ENCODE measurements at regions not wholly inside any gene's neighbourhood (a gene's known extent, or its start where the extent isn't known, plus 50 kb on each side); places are given as distances from the start of the nearest gene placed in this dataset.

- no peak for TF ChIP-seq CTCF (IDR thresholded peaks at IDR 0.05; ENCODE audit: control insufficient read depth, insufficient read depth, low read depth, low read length, missing control alignments)
- no peak overlapping the region for H3K4me3 ChIP-seq (ENCODE audit: control insufficient read depth, low read depth, low read length)
- no peak for DNase-seq (ENCODE audit: low read depth)
Measured at GRCh38 chr3:124206225-124207055, 214.5 kb upstream of the ROPN1 start.

GRCh38 chr3:124207077-124207476 lies 215.2 kb upstream of the ROPN1 start:
- TF ChIP-seq CTCF (IDR thresholded peaks at IDR 0.05; ENCODE audit: control insufficient read depth, insufficient read depth, low read depth, low read length, missing control alignments): no peak
- no peak for DNase-seq (ENCODE audit: low read depth)
- no peak overlapping the region for H3K4me3 ChIP-seq (ENCODE audit: control insufficient read depth, low read depth, low read length)

- no peak for TF ChIP-seq CTCF (IDR thresholded peaks at IDR 0.05; ENCODE audit: control insufficient read depth, insufficient read depth, low read depth, low read length, missing control alignments)
- no peak for DNase-seq (ENCODE audit: low read depth)
- H3K4me3 ChIP-seq (ENCODE audit: control insufficient read depth, low read depth, low read length): no peak overlapping the region
Measured at GRCh38 chr3:124207873-124208485, 216.1 kb upstream of the ROPN1 start.

- no peak for TF ChIP-seq CTCF (IDR thresholded peaks at IDR 0.05; ENCODE audit: control insufficient read depth, insufficient read depth, low read depth, low read length, missing control alignments)
- DNase-seq (ENCODE audit: low read depth): peak; percentile 3
- no peak overlapping the region for H3K4me3 ChIP-seq (ENCODE audit: control insufficient read depth, low read depth, low read length)
Measured at GRCh38 chr3:124209426-124209825, 217.5 kb upstream of the ROPN1 start.

- DNase-seq (ENCODE audit: low read depth): no peak
- no peak overlapping the region for H3K4me3 ChIP-seq (ENCODE audit: control insufficient read depth, low read depth, low read length)
- TF ChIP-seq CTCF (IDR thresholded peaks at IDR 0.05; ENCODE audit: control insufficient read depth, insufficient read depth, low read depth, low read length, missing control alignments): no peak
Measured at GRCh38 chr3:124210899-124211298, 219.0 kb upstream of the ROPN1 start.

- TF ChIP-seq CTCF (IDR thresholded peaks at IDR 0.05; ENCODE audit: control insufficient read depth, insufficient read depth, low read depth, low read length, missing control alignments): no peak
- no peak overlapping the region for H3K4me3 ChIP-seq (ENCODE audit: control insufficient read depth, low read depth, low read length)
- DNase-seq (ENCODE audit: low read depth): no peak
Measured at GRCh38 chr3:124213641-124214040, 221.7 kb upstream of the ROPN1 start.
